BE2C (cell line): ENCODE measurements at regions not wholly inside any gene's neighbourhood (a gene's known extent, or its start where the extent isn't known, plus 50 kb on each side); places are given as distances from the start of the nearest gene placed in this dataset.

Experiments used
- DNase-seq: peaks from one replicate; pipeline ENCODE4 v3.0.0-alpha.2; 2020
- H3K27me3 ChIP-seq: fragments of 250-450 bp; sonication (Bioruptor Pico); 2 replicates; pipeline ENCODE4 v1.5.1; 2020; ENCODE audit warnings: mild to moderate bottlenecking
- H3K36me3 ChIP-seq: fragments of 250-450 bp; sonication (Bioruptor Pico); 2 replicates; pipeline ENCODE4 v1.5.1; 2020; ENCODE audit warnings: mild to moderate bottlenecking
- H3K4me1 ChIP-seq: fragments of 250-450 bp; sonication (Bioruptor Pico); 2 replicates; pipeline ENCODE4 v1.5.1; 2020
- H3K4me3 ChIP-seq: 2 replicates; pipeline ENCODE4 v1.5.1; 2011; ENCODE audit warnings: low read depth, low read length
- H3K9me3 ChIP-seq: fragments of 250-450 bp; sonication (Bioruptor Pico); 2 replicates; pipeline ENCODE4 v1.5.1; 2020
- TF ChIP-seq, protein P1 (sequence below): IDR thresholded peaks from 2 replicates; pipeline ENCODE4 v1.5.1; 2012; ENCODE audit warnings: mild to moderate bottlenecking, low read depth, low read length

DNA sequence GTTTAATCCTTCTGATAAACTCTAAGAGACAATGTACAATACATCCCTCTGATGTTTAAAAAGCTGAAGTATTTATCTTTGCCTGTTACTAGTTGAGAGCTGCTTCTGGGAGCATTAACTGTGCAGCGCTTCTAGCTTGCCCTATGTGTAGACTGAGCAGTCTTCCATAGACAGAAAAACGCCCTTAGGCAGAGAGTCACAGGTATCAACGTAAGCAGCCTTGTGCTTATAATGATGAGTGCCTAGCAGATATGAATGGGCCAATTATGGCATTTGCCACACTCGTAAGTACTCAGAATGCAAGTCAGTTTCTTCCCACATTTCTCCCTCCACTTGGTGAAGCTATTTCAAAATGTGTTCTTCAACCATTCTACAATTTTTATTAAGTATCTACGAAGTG, 731.1 kb upstream of the SLC8A1 start:
- peaks cover 4% of the 10 kb centered on the region for H3K4me1 ChIP-seq
- TF ChIP-seq, protein P1, sequence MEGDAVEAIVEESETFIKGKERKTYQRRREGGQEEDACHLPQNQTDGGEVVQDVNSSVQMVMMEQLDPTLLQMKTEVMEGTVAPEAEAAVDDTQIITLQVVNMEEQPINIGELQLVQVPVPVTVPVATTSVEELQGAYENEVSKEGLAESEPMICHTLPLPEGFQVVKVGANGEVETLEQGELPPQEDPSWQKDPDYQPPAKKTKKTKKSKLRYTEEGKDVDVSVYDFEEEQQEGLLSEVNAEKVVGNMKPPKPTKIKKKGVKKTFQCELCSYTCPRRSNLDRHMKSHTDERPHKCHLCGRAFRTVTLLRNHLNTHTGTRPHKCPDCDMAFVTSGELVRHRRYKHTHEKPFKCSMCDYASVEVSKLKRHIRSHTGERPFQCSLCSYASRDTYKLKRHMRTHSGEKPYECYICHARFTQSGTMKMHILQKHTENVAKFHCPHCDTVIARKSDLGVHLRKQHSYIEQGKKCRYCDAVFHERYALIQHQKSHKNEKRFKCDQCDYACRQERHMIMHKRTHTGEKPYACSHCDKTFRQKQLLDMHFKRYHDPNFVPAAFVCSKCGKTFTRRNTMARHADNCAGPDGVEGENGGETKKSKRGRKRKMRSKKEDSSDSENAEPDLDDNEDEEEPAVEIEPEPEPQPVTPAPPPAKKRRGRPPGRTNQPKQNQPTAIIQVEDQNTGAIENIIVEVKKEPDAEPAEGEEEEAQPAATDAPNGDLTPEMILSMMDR, result no peak
- peak; percentile 9 for DNase-seq
- H3K27me3 ChIP-seq, result no peaks in the 10 kb centered on the region
- H3K36me3 ChIP-seq, result no peaks in the 10 kb centered on the region
- H3K9me3 ChIP-seq, result no peaks in the 10 kb centered on the region
- no peak overlapping the region for H3K4me3 ChIP-seq

DNA sequence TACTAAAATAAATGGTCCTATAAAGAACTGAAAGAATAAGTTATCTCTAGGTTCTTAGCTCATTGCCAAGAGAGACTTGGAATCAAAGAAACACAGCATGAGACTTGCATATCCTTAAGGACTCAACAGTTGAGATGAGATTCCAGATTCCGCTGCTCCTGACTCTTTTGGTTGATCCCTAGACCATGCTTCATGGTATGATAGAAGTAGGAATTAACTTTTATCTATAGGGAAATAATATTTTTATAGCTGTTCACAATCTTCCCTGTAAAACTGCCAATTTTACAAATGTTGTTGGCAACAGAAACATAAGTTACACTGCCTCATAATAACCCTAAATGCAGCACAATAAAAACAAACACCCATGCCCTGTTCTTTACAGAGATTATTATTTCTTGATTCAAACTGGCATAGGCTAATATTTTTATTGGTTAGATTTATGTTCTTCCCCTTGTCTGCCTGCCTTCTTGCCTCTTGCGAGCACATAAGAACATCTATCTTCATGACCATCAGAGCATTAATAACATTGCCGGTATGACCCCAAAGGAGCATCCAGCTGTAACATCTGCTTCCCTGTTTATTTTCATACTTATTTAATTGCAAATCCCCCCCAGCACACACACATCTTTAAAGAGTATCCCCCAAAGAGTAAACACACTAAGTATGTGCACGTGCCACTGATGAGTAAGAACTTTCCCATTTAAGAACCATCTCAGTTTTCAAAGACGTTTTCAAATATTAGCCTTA, 735.7 kb upstream of the SLC8A1 start:
- Histone ChIP-seq H3K9me3 (no peaks in the 10 kb centered on the region), H3K4me3 (no peak overlapping the region), H3K4me1 (peaks cover 5% of the 10 kb centered on the region), H3K36me3 (no peaks in the 10 kb centered on the region), H3K27me3 (no peaks in the 10 kb centered on the region)
- DNase-seq, result no peak
- TF ChIP-seq, protein P1, result no peak

DNA sequence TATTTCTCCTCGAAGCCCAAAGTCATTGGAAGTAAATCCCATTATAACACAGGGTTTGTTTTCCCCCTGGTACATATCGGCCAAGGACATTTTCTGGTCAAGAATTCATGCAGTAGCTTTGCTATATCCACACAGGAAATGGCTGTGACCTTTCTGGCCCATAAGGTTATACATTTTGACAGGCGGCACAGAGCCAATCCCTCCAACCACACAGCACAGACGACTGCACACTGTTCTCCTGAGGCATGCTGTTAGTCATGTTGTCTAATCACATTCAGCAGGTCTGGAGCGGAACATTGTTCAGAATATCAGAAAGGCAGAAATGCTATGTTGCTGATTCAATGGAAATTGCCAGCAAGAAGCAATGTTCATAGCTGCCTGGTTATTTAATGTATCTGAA, 742.3 kb upstream of the SLC8A1 start:
- TF ChIP-seq, protein P1, result no peak
- Histone ChIP-seq H3K36me3 (no peaks in the 10 kb centered on the region), H3K27me3 (no peaks in the 10 kb centered on the region), H3K4me3 (peak overlapping the region; percentile 30), H3K9me3 (no peaks in the 10 kb centered on the region), H3K4me1 (peaks cover 6% of the 10 kb centered on the region; the same call in 1 of the 2 replicates)
- DNase-seq, result peak; percentile 78

DNA sequence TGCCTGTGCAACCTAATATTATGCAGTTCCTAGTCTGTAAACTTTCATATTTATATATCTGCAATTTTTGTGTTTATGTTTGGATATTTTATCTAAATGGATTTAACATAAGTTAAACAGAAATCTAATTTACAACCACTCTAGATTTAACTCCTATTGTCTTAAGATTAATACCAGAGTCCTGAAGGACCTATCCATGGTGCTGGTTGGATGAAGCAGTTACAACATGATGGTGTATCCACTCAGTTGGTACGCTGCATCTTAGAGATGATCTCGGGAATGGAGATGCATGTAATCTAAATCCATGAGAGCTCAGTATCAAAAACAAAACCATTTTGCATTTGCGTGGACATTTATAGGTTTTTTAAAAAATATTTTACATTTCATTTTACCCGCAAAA, 745.9 kb upstream of the SLC8A1 start:
- no peaks in the 10 kb centered on the region for H3K9me3 ChIP-seq
- no peaks in the 10 kb centered on the region for H3K27me3 ChIP-seq
- no peak for DNase-seq
- no peaks in the 10 kb centered on the region for H3K36me3 ChIP-seq
- TF ChIP-seq, protein P1, result no peak
- H3K4me3 ChIP-seq, result no peak overlapping the region
- H3K4me1 ChIP-seq, result peaks cover 6% of the 10 kb centered on the region; the same call in 1 of the 2 replicates

DNA sequence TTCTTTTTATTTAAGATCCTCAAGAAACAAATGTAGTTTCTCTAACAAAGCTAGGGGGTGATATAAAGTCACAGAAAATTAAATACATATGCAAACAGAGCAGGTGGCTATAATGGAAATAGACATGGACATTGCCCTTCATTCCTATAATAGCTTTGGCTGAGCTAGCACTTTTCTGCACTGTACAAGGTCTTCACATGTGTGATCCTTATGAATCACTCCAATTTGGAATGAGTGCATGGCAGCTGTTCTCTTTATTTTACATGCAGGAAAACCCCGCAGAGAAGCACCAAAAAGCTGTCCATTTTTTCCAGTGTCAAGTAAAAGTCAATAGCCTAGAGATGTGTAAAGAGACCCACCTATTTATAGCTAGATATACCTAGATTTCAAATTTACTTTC, 747.4 kb upstream of the SLC8A1 start:
- no peak overlapping the region for H3K4me3 ChIP-seq
- TF ChIP-seq, protein P1, result no peak
- H3K4me1 ChIP-seq, result peaks cover 6% of the 10 kb centered on the region; the same call in 1 of the 2 replicates
- no peak for DNase-seq
- no peaks in the 10 kb centered on the region for H3K9me3 ChIP-seq
- H3K27me3 ChIP-seq, result no peaks in the 10 kb centered on the region
- H3K36me3 ChIP-seq, result no peaks in the 10 kb centered on the region

DNA sequence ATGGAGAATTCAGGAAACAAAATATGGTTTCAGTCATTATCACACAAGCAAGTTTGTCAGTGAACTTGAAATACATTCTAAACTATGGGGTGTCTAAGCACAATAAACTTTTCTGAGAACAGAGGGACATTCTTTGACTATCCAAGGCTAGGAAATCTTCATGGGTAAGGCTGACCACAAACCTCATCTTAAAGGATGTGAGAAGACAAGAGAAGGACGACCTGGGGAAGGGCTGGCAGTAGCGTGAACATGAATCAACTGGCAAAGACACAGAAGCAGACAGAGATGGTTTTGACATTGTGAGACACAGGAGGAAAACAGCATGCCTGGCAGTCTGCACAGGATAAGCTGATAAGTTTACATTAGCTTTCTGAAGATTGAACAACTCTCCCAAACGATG, 752.4 kb upstream of the SLC8A1 start:
- H3K4me3 ChIP-seq, result no peak overlapping the region
- no peaks in the 10 kb centered on the region for H3K27me3 ChIP-seq
- H3K9me3 ChIP-seq, result no peaks in the 10 kb centered on the region
- DNase-seq, result no peak
- no peaks in the 10 kb centered on the region for H3K36me3 ChIP-seq
- TF ChIP-seq, protein P1, result no peak
- H3K4me1 ChIP-seq, result no peaks in the 10 kb centered on the region
